Esophagus muscularis mucosa (tissue), 4 donors: ENCODE measurements at regions not wholly inside any gene's neighbourhood (a gene's known extent, or its start where the extent isn't known, plus 50 kb on each side); places are given as distances from the start of the nearest gene placed in this dataset.

Experiments used
- CTCF ChIP-seq, 3 experiments: fragments of 200-600 bp in 2 of 3; fragments of 450-650 bp in 1 of 3; sonication (generic) in 2 of 3; IDR thresholded peaks; one replicate each; pipeline ENCODE4 v1.5.1; 2017 to 2019; ENCODE audit warnings: antibody characterized with exemption in 3 of 3, mild to moderate bottlenecking in 2 of 3, moderate library complexity in 1 of 3
- EP300 ChIP-seq: sonication (generic); formaldehyde crosslinking; IDR thresholded peaks from one replicate; pipeline ENCODE4 v1.6.1; 2017; ENCODE audit warnings: antibody characterized with exemption
- POLR2A ChIP-seq: fragments of 450-650 bp; IDR thresholded peaks from one replicate; pipeline ENCODE4 v1.6.1; 2017; ENCODE audit warnings: antibody characterized with exemption, moderate library complexity, mild to moderate bottlenecking, low read depth
- POLR2AphosphoS5 ChIP-seq, 2 donors: sonication (generic); formaldehyde crosslinking; IDR thresholded peaks; one replicate each; pipeline ENCODE4 v1.6.1; 2017; ENCODE audit warnings: antibody characterized with exemption in 2 of 2

- TF ChIP-seq POLR2AphosphoS5 (IDR thresholded peaks at IDR 0.05) (no peak), CTCF (IDR thresholded peaks at IDR 0.05) (no peak), EP300 (no peak), POLR2A (no peak)
These were observed 99.1 kb upstream of the ZNF644 start for GRCh38 chr1:91120936-91121335.
